DMS 273 (cell line): ENCODE measurements at regions not wholly inside any gene's neighbourhood (a gene's known extent, or its start where the extent isn't known, plus 50 kb on each side); places are given as distances from the start of the nearest gene placed in this dataset.
"Not testable (repeated sequence)": the region's sequence is repeated elsewhere in the genome, so short reads cannot be mapped to it uniquely, and the experiment has no call there.

Source experiments
- DNase-seq: peaks from one replicate; lab custom pipeline; 2025; ENCODE audit not compliant: unreplicated experiment; lab: John Stamatoyannopoulos, UW

GRCh38 chr12:74676955-74677354 lies 139.3 kb downstream of the ATXN7L3B start:
- not testable (repeated sequence) for DNase-seq

GRCh38 chr12:74685385-74685784 lies 147.8 kb downstream of the ATXN7L3B start:
- no peak for DNase-seq

GRCh38 chr12:74689071-74689655 lies 151.5 kb downstream of the ATXN7L3B start:
- peak; percentile 50 for DNase-seq

- DNase-seq: no peak
Observed at GRCh38 chr12:74689929-74690328, 152.3 kb downstream of the ATXN7L3B start.

GRCh38 chr12:74719447-74719846 lies 181.8 kb downstream of the ATXN7L3B start:
- no peak for DNase-seq

GRCh38 chr12:74722709-74723108 lies 185.1 kb downstream of the ATXN7L3B start:
- DNase-seq: no peak

GRCh38 chr12:74725154-74725553 lies 187.5 kb downstream of the ATXN7L3B start:
- DNase-seq: no peak

GRCh38 chr12:74728006-74728405 lies 190.4 kb downstream of the ATXN7L3B start:
- no peak for DNase-seq

- no peak for DNase-seq
Observed at GRCh38 chr12:74732164-74732784, 194.6 kb downstream of the ATXN7L3B start.

- DNase-seq: peak; percentile 2
Observed at GRCh38 chr12:74732826-74733225, 195.2 kb downstream of the ATXN7L3B start.

GRCh38 chr12:74741112-74741511 lies 203.5 kb downstream of the ATXN7L3B start:
- no peak for DNase-seq

- DNase-seq: peak; percentile 13
Observed at GRCh38 chr12:74747305-74747704, 209.7 kb downstream of the ATXN7L3B start.

- DNase-seq: no peak
Observed at GRCh38 chr12:74751441-74751840, 213.8 kb downstream of the ATXN7L3B start.

GRCh38 chr12:74752215-74752614 lies 214.6 kb downstream of the ATXN7L3B start:
- no peak for DNase-seq

GRCh38 chr12:74770552-74770951 lies 232.9 kb downstream of the ATXN7L3B start:
- no peak for DNase-seq

GRCh38 chr12:74775276-74775675 lies 237.6 kb downstream of the ATXN7L3B start:
- DNase-seq: no peak

- no peak for DNase-seq
Observed at GRCh38 chr12:74776378-74776777, 238.7 kb downstream of the ATXN7L3B start.

GRCh38 chr12:74780182-74780849 lies 242.7 kb downstream of the ATXN7L3B start:
- DNase-seq: no peak

- peak; percentile 1 for DNase-seq
Observed at GRCh38 chr12:74780850-74781241, 243.2 kb downstream of the ATXN7L3B start.

- DNase-seq: no peak
Observed at GRCh38 chr12:74781991-74782485, 244.4 kb downstream of the ATXN7L3B start.

- no peak for DNase-seq
Observed at GRCh38 chr12:74790931-74791330, 253.3 kb downstream of the ATXN7L3B start.

GRCh38 chr12:74791365-74791764 lies 253.7 kb downstream of the ATXN7L3B start:
- peak; percentile 3 for DNase-seq
